Stimulated activated CD8-positive, alpha-beta memory T cell treated with anti-CD3 and anti-CD28 coated beads, Interleukin-4, amount 100 ng/mL, for 24 hours (primary cell): ENCODE measurements at regions not wholly inside any gene's neighbourhood (a gene's known extent, or its start where the extent isn't known, plus 50 kb on each side); places are given as distances from the start of the nearest gene placed in this dataset.
"Not testable (repeated sequence)": the region's sequence is repeated elsewhere in the genome, so short reads cannot be mapped to it uniquely, and the experiment has no call there.

Experiments
- DNase-seq: peaks from one replicate; pipeline ENCODE4 v3.0.0-alpha.2; 2020; ENCODE audit warnings: low read depth

- no peak for DNase-seq
Measured at GRCh38 chr4:138393886-138394610, 151.9 kb upstream of the SLC7A11 start.

- no peak for DNase-seq
Measured at GRCh38 chr4:138392751-138393308, 150.7 kb upstream of the SLC7A11 start.

GRCh38 chr4:138389976-138390685 lies 148.0 kb upstream of the SLC7A11 start:
- no peak for DNase-seq

- no peak for DNase-seq
Measured at GRCh38 chr4:138374947-138375346, 132.8 kb upstream of the SLC7A11 start.

GRCh38 chr4:138367942-138368341 lies 125.8 kb upstream of the SLC7A11 start:
- no peak for DNase-seq

- DNase-seq: not testable (repeated sequence)
Measured at GRCh38 chr4:138352446-138352845, 110.3 kb upstream of the SLC7A11 start.

GRCh38 chr4:138348055-138348454 lies 105.9 kb upstream of the SLC7A11 start:
- DNase-seq: no peak

GRCh38 chr4:138347561-138347960 lies 105.4 kb upstream of the SLC7A11 start:
- no peak for DNase-seq

GRCh38 chr4:138344851-138345250 lies 102.7 kb upstream of the SLC7A11 start:
- DNase-seq: no peak

GRCh38 chr4:138344054-138344453 lies 101.9 kb upstream of the SLC7A11 start:
- DNase-seq: no peak

GRCh38 chr4:138341739-138342415 lies 99.7 kb upstream of the SLC7A11 start:
- DNase-seq: no peak

GRCh38 chr4:138338840-138339239 lies 96.7 kb upstream of the SLC7A11 start:
- DNase-seq: no peak

GRCh38 chr4:138338222-138338621 lies 96.1 kb upstream of the SLC7A11 start:
- DNase-seq: not testable (repeated sequence)

- no peak for DNase-seq
Measured at GRCh38 chr4:138334346-138335016, 92.3 kb upstream of the SLC7A11 start.

- DNase-seq: not testable (repeated sequence)
Measured at GRCh38 chr4:138332415-138332814, 90.3 kb upstream of the SLC7A11 start.

GRCh38 chr4:138330531-138330930 lies 88.4 kb upstream of the SLC7A11 start:
- DNase-seq: no peak

GRCh38 chr4:138329506-138330070 lies 87.4 kb upstream of the SLC7A11 start:
- no peak for DNase-seq

- no peak for DNase-seq
Measured at GRCh38 chr4:138327338-138327737, 85.2 kb upstream of the SLC7A11 start.

- DNase-seq: no peak
Measured at GRCh38 chr4:138320831-138321230, 78.7 kb upstream of the SLC7A11 start.

GRCh38 chr4:138320030-138320429 lies 77.9 kb upstream of the SLC7A11 start:
- no peak for DNase-seq

- no peak for DNase-seq
Measured at GRCh38 chr4:138317175-138317748, 75.1 kb upstream of the SLC7A11 start.
